GM12892 (cell line): ENCODE measurements at regions not wholly inside any gene's neighbourhood (a gene's known extent, or its start where the extent isn't known, plus 50 kb on each side); places are given as distances from the start of the nearest gene placed in this dataset.

Experiments
- POLR2A ChIP-seq: IDR thresholded peaks from 2 replicates; pipeline ENCODE4 v1.6.1; 2011; ENCODE audit warnings: low read depth, low read length, control low read depth
- POLR2AphosphoS5 ChIP-seq: IDR thresholded peaks from 2 replicates; pipeline ENCODE4 v1.6.1; 2011; ENCODE audit warnings: low read depth, low read length, control low read depth
- TAF1 ChIP-seq: IDR thresholded peaks from 2 replicates; pipeline ENCODE4 v1.6.1; 2011; ENCODE audit warnings: low read depth, mild to moderate bottlenecking, control low read depth, low read length, borderline replicate concordance

DNA sequence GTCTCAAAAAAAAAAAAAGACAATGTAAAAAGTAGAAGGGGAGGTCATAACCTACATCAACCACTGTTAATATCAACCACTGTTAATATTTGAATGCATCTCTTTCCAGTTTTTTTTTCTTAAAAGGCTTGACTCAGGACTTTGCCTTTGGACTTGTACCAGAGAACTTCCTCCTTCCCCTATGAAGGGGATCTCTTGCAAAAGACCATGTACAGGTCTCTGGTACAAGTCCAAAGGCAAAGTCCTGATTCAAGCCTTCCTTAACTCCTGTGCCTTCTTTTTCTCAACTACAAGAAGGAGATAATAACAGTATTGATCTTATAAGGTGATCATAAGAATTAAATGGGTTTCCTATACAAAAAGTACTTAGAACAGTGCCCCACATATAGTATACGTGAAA lies 563.5 kb downstream of the BUD13 start:
- no peak for TF ChIP-seq POLR2A
- no peak for TF ChIP-seq POLR2AphosphoS5
- no peak for TF ChIP-seq TAF1
